AG04450 (cell line): ENCODE measurements at regions not wholly inside any gene's neighbourhood (a gene's known extent, or its start where the extent isn't known, plus 50 kb on each side); places are given as distances from the start of the nearest gene placed in this dataset.

Experiments used
- CTCF ChIA-PET: fragments of 300-600, 350-600 bp; formaldehyde crosslinking; extraction: SDS; loops from one replicate; lab custom pipeline; 2022; ENCODE audit warnings: antibody characterized with exemption, inconsistent platforms; lab: Charles Lee
- POLR2A ChIA-PET: fragments of 350-600 bp; formaldehyde crosslinking; extraction: SDS; loops from one replicate; lab custom pipeline; 2021; ENCODE audit warnings: antibody characterized with exemption, inconsistent platforms; lab: Yijun Ruan, JAX
- DNase-seq: peaks from one replicate; pipeline ENCODE4 v3.0.0-alpha.2; 2011; ENCODE audit warnings: low read depth, low spot score
- H3K27ac ChIP-seq: one replicate; pipeline ENCODE4 v1.5.1; 2012; ENCODE audit warnings: low read depth, low read length, control low read depth
- H3K27me3 ChIP-seq: one replicate; pipeline ENCODE4 v1.6.0; 2012; ENCODE audit warnings: low read length; ENCODE audit not compliant: control insufficient read depth, insufficient read depth
- H3K4me3 ChIP-seq: 2 replicates; pipeline ENCODE4 v1.5.1; 2011; ENCODE audit warnings: mild to moderate bottlenecking, low read depth, low read length, control low read depth
- H3K9me3 ChIP-seq: 2 replicates; pipeline ENCODE4 v1.5.1; 2012; ENCODE audit warnings: low read length; ENCODE audit not compliant: control insufficient read depth, insufficient read depth
- TF ChIP-seq, protein P1 (sequence below): IDR thresholded peaks from 2 replicates; pipeline ENCODE4 v1.5.1; 2011; ENCODE audit warnings: low read depth, low read length, control low read depth, inconsistent platforms

DNA sequence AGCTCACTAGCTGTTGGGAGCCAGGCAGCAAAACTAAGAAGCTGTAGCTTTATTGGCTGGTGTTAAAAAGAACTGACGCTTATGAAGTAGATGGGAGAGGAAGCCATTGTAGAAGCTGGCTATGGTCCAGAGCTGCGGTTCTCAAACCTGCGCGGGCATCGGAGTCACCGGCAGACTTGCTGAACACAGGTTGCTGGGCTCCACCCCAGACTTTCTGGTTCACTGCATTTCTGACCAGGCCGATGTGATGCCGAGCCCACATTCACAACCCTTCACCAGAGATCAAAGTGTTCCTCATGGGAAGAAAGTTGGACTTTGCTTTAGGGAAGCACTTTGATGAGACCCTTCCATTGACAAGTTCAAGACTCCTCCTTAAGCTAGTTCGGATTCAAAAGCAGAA is 231.6 kb downstream of the QKI start:
- Histone ChIP-seq H3K4me3 (no peak overlapping the region), H3K27me3 (no peaks in the 10 kb centered on the region), H3K9me3 (peaks cover 26% of the 10 kb centered on the region), H3K27ac (no peak overlapping the region)
- TF ChIP-seq, protein P1, sequence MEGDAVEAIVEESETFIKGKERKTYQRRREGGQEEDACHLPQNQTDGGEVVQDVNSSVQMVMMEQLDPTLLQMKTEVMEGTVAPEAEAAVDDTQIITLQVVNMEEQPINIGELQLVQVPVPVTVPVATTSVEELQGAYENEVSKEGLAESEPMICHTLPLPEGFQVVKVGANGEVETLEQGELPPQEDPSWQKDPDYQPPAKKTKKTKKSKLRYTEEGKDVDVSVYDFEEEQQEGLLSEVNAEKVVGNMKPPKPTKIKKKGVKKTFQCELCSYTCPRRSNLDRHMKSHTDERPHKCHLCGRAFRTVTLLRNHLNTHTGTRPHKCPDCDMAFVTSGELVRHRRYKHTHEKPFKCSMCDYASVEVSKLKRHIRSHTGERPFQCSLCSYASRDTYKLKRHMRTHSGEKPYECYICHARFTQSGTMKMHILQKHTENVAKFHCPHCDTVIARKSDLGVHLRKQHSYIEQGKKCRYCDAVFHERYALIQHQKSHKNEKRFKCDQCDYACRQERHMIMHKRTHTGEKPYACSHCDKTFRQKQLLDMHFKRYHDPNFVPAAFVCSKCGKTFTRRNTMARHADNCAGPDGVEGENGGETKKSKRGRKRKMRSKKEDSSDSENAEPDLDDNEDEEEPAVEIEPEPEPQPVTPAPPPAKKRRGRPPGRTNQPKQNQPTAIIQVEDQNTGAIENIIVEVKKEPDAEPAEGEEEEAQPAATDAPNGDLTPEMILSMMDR, result no peak
- no peak for DNase-seq
- ChIA-PET POLR2A (no interaction called here), CTCF (no interaction called here)

- CTCF ChIA-PET, result no interaction called here
- POLR2A ChIA-PET, result no interaction called here
- TF ChIP-seq, protein P1, result no peak
- peaks cover 32% of the 10 kb centered on the region for H3K9me3 ChIP-seq
- H3K27me3 ChIP-seq, result no peaks in the 10 kb centered on the region
- no peak overlapping the region for H3K27ac ChIP-seq
- no peak for DNase-seq
- no peak overlapping the region for H3K4me3 ChIP-seq
Measured at GRCh38 chr6:163645560-163645959, 231.0 kb downstream of the QKI start.

DNA sequence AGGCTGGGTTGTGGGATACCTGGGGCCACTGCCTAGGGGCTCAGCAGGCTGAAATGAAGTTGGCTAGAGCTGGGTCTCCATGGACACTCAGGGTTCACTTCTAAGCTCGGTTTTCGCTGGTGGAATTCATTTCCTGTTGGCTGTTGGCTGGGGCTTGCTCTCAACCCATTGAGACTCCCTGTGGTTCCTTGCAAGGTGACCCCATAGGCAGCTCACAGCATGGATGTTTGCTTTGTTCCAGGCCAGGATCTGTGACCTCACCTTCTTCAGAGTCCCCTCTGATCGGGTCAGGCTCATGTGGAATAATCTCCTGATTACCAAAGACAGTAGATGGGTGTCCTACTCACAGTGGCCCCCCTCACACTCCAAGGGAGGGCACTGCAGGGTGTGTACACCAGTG is 229.3 kb downstream of the QKI start:
- CTCF ChIA-PET, result no interaction called here
- DNase-seq, result no peak
- POLR2A ChIA-PET, result no interaction called here
- Histone ChIP-seq H3K4me3 (no peak overlapping the region), H3K9me3 (peaks cover 33% of the 10 kb centered on the region), H3K27ac (no peak overlapping the region), H3K27me3 (no peaks in the 10 kb centered on the region)
- TF ChIP-seq, protein P1, result no peak

DNA sequence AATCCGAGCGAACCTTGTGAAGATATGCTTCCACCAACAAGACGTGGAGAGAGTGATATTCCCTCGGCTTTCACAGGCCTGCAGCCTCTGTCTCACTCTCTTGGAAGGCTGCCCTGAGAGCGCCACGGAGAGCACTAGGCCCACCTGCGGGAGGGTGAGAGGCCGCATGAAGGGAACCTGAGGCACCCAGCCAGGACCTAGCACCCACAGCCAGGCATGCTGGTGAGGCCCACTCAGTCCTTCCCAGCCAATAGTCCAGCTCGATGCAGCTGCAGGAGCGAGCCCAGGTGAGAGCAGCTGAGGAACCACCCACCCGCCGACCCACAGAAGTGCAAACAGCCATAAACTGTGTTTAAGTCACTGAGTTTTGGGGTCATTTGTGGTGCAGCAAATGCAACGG is 227.2 kb downstream of the QKI start:
- TF ChIP-seq, protein P1, result no peak
- Histone ChIP-seq H3K4me3 (no peak overlapping the region), H3K27me3 (peaks cover 3% of the 10 kb centered on the region), H3K9me3 (peaks cover 31% of the 10 kb centered on the region), H3K27ac (no peak overlapping the region)
- ChIA-PET CTCF (no interaction called here), POLR2A (no interaction called here)
- DNase-seq, result no peak

GRCh38 chr6:163640641-163641040 is 226.1 kb downstream of the QKI start:
- DNase-seq, result no peak
- Histone ChIP-seq H3K9me3 (peaks cover 31% of the 10 kb centered on the region), H3K27ac (no peak overlapping the region), H3K4me3 (no peak overlapping the region), H3K27me3 (peaks cover 3% of the 10 kb centered on the region)
- ChIA-PET POLR2A (no interaction called here), CTCF (no interaction called here)
- TF ChIP-seq, protein P1, result no peak
